Body of pancreas (tissue), 4 donors: ENCODE measurements at regions not wholly inside any gene's neighbourhood (a gene's known extent, or its start where the extent isn't known, plus 50 kb on each side); places are given as distances from the start of the nearest gene placed in this dataset.

Experiments used
- POLR2A ChIP-seq, 3 donors: fragments of 450-650 bp; IDR thresholded peaks; one replicate each; pipeline ENCODE4 v1.6.1; 2016; ENCODE audit warnings: antibody characterized with exemption in 3 of 3, mild to moderate bottlenecking in 2 of 3
- TF ChIP-seq, protein P1 (sequence below), 7 experiments: fragments of 450-650 bp in 4 of 7; fragments of 200-600 bp in 3 of 7; sonication (generic) in 3 of 7; IDR thresholded peaks; one replicate each; pipeline ENCODE4 v1.5.1; 2016 to 2019; ENCODE audit warnings: antibody characterized with exemption in 7 of 7

DNA sequence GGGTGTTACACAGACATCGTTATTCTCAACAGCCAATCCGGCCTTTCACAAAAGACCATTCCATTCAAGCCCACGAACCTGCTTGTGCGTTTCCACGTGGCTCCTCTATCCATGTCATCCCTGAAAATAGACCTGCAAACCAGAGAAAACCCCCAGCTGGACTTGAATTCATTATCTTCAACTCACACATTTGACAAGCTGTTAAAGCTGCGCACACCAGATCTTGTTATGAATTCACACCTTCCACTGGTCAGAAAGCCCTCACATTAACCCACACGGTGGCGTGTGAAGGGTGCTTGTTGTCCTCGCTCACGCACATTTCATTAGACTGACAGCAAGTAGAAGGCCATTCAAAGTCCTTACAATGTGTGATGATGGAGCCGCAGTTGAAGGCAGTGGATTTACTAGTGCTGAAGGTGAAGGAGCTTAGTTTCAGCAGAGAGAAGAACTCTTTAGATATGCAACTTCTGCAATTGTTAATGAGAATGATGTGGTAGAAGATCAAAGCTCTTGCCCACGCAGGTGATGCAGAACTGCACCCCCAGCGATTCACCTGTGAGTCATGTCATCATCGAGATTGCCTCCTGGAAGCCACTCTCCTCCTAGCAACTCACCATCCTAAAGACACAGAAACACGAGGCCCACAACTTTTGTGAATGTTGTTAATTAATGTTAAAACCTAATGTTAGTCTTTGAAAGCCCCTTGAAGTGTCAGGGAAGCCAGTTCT lies 224.8 kb upstream of the SOX11 start:
- TF ChIP-seq, protein P1, sequence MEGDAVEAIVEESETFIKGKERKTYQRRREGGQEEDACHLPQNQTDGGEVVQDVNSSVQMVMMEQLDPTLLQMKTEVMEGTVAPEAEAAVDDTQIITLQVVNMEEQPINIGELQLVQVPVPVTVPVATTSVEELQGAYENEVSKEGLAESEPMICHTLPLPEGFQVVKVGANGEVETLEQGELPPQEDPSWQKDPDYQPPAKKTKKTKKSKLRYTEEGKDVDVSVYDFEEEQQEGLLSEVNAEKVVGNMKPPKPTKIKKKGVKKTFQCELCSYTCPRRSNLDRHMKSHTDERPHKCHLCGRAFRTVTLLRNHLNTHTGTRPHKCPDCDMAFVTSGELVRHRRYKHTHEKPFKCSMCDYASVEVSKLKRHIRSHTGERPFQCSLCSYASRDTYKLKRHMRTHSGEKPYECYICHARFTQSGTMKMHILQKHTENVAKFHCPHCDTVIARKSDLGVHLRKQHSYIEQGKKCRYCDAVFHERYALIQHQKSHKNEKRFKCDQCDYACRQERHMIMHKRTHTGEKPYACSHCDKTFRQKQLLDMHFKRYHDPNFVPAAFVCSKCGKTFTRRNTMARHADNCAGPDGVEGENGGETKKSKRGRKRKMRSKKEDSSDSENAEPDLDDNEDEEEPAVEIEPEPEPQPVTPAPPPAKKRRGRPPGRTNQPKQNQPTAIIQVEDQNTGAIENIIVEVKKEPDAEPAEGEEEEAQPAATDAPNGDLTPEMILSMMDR (IDR thresholded peaks at IDR 0.05) = no peak
- TF ChIP-seq POLR2A (IDR thresholded peaks at IDR 0.05) = no peak
